Upper lobe of left lung (tissue), 6 donors: ENCODE measurements at regions not wholly inside any gene's neighbourhood (a gene's known extent, or its start where the extent isn't known, plus 50 kb on each side); places are given as distances from the start of the nearest gene placed in this dataset.
A peak's percentile ranks its signal among the peaks of the same experiment; 100 is the strongest.

Experiments
- ATAC-seq, 2 donors: fragments of 200-7000 bp; cut with Tn5 transposase; one replicate each; pipeline ENCODE4 v1.9.1; 2022; ENCODE audit warnings: mild to moderate bottlenecking in 2 of 2, moderate library complexity in 2 of 2; ENCODE audit not compliant: low FRiP score in 2 of 2
- DNase-seq, 2 donors: peaks; one replicate each; pipeline ENCODE4 v3.0.0-alpha.2; 2019 to 2020
- H3K27ac ChIP-seq, 4 donors: fragments of 200-600 bp; sonication (generic); one replicate each; pipeline ENCODE4 v1.5.1; 2016 to 2019
- H3K27me3 ChIP-seq, 4 donors: fragments of 200-600 bp; sonication (generic); one replicate each; pipeline ENCODE4 v1.5.1; 2017 to 2019
- H3K36me3 ChIP-seq, 4 donors: fragments of 200-600 bp; sonication (generic); one replicate each; pipeline ENCODE4 v1.5.1; 2016 to 2019
- H3K4me1 ChIP-seq, 4 donors: fragments of 200-600 bp; sonication (generic); one replicate each; pipeline ENCODE4 v1.5.1; 2018 to 2019
- H3K4me3 ChIP-seq, 4 donors: fragments of 200-600 bp; sonication (generic); one replicate each; pipeline ENCODE4 v1.5.1; 2017 to 2019; ENCODE audit warnings: mild to moderate bottlenecking in 2 of 4, moderate library complexity in 1 of 4
- H3K9me3 ChIP-seq, 4 donors: fragments of 200-600 bp; sonication (generic); one replicate each; pipeline ENCODE4 v1.5.1; 2018 to 2019
- EP300 ChIP-seq, 4 donors: sonication (generic); formaldehyde crosslinking; IDR thresholded peaks; one replicate each; pipeline ENCODE4 v1.5.1; 2017; ENCODE audit warnings: antibody characterized with exemption in 4 of 4, control low read depth in 2 of 4
- POLR2A ChIP-seq, 4 donors: fragments of 450-650 bp; IDR thresholded peaks; one replicate each; pipeline ENCODE4 v1.5.1; 2016 to 2017; ENCODE audit warnings: antibody characterized with exemption in 4 of 4, mild to moderate bottlenecking in 2 of 4
- POLR2AphosphoS5 ChIP-seq, 2 donors: sonication (generic); formaldehyde crosslinking; IDR thresholded peaks; one replicate each; pipeline ENCODE4 v1.5.1; 2017; ENCODE audit warnings: antibody characterized with exemption in 2 of 2
- WGBS, 2 donors: methylation state at CpG; one replicate each; pipeline ENCODE4 v1.1.5; 2017 to 2018; 5-methylcytosine and 5-hydroxymethylcytosine counted together
- TF ChIP-seq, protein P1 (sequence below), 6 experiments: fragments of 450-650 bp in 4 of 6; fragments of 200-600 bp in 2 of 6; sonication (generic) in 2 of 6; IDR thresholded peaks; one replicate each; pipeline ENCODE4 v1.5.1; 2016 to 2019; ENCODE audit warnings: antibody characterized with exemption in 6 of 6
- donor health status: DM: no; HTN: no; CAD: no; lungs with moderate emphysema.
- donor health status: DM: no; HTN: yes; CAD: no; lungs with severe emphysema.

- DNase-seq: no peak
- WGBS, 2 donors: 47 to 55% methylated on average over 8 to 9 of the region's 9 CpGs
- H3K4me1 ChIP-seq: no peaks in the 10 kb centered on the region
Observed at GRCh38 chr5:174563899-174564298, 160.5 kb upstream of the MSX2 start.

GRCh38 chr5:174567506-174568141, 156.8 kb upstream of the MSX2 start:
- ATAC-seq: no peak
- TF ChIP-seq, protein P1, sequence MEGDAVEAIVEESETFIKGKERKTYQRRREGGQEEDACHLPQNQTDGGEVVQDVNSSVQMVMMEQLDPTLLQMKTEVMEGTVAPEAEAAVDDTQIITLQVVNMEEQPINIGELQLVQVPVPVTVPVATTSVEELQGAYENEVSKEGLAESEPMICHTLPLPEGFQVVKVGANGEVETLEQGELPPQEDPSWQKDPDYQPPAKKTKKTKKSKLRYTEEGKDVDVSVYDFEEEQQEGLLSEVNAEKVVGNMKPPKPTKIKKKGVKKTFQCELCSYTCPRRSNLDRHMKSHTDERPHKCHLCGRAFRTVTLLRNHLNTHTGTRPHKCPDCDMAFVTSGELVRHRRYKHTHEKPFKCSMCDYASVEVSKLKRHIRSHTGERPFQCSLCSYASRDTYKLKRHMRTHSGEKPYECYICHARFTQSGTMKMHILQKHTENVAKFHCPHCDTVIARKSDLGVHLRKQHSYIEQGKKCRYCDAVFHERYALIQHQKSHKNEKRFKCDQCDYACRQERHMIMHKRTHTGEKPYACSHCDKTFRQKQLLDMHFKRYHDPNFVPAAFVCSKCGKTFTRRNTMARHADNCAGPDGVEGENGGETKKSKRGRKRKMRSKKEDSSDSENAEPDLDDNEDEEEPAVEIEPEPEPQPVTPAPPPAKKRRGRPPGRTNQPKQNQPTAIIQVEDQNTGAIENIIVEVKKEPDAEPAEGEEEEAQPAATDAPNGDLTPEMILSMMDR (IDR thresholded peaks at IDR 0.05): no peak
- TF ChIP-seq POLR2AphosphoS5 (IDR thresholded peaks at IDR 0.05) (no peak), EP300 (IDR thresholded peaks at IDR 0.05) (no peak), POLR2A (IDR thresholded peaks at IDR 0.05) (no peak)
- H3K9me3 ChIP-seq: no peaks in the 10 kb centered on the region
- no peaks in the 10 kb centered on the region for H3K4me1 ChIP-seq
- WGBS, 2 donors: 79 to 86% methylated on average over 6 to 7 of the region's 7 CpGs
- H3K27ac ChIP-seq: no peak overlapping the region
- H3K27me3 ChIP-seq: no peaks in the 10 kb centered on the region
- no peak for DNase-seq
- H3K4me3 ChIP-seq: no peak overlapping the region
- no peaks in the 10 kb centered on the region for H3K36me3 ChIP-seq

More at GRCh38 chr5:174563899-174564298, 160.5 kb upstream of the MSX2 start:
- Histone ChIP-seq H3K27me3 (no peaks in the 10 kb centered on the region), H3K4me3 (no peak overlapping the region), H3K27ac (no peak overlapping the region), H3K36me3 (no peaks in the 10 kb centered on the region), H3K9me3 (no peaks in the 10 kb centered on the region)
- TF ChIP-seq POLR2A (IDR thresholded peaks at IDR 0.05) (no peak), POLR2AphosphoS5 (IDR thresholded peaks at IDR 0.05) (no peak), EP300 (IDR thresholded peaks at IDR 0.05) (no peak)
- TF ChIP-seq, protein P1 (IDR thresholded peaks at IDR 0.05): no peak
- ATAC-seq: no peak

DNA sequence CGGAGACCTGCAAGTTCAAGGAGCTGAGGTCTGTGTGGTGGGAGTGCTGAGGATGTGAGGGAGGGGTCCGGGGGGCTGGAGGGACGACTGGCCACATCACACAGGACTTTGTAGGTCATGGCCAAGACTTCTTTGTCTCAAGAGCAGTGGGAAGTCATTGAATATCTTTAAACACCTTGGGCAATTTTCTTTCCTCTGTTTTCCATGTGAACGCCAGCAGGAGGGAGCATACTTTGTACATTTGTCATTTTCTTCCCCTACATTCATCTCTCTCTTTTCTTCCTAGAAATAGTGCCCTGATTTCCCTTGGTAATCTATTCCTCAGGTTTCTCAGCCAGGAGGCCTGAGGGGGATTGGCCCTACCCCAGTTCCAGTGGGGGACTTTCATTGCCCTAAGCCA, 153.7 kb upstream of the MSX2 start:
- Histone ChIP-seq H3K27me3 (no peaks in the 10 kb centered on the region), H3K9me3 (no peaks in the 10 kb centered on the region), H3K27ac (no peak overlapping the region), H3K36me3 (no peaks in the 10 kb centered on the region), H3K4me1 (no peaks in the 10 kb centered on the region), H3K4me3 (no peak overlapping the region)
- 55 to 70% methylated on average over 4 of the region's 4 CpGs for WGBS, 2 donors
- ATAC-seq (no peak), DNase-seq (no peak)
- TF ChIP-seq POLR2AphosphoS5 (IDR thresholded peaks at IDR 0.05) (no peak), POLR2A (IDR thresholded peaks at IDR 0.05) (no peak), EP300 (IDR thresholded peaks at IDR 0.05) (no peak)
- TF ChIP-seq, protein P1 (IDR thresholded peaks at IDR 0.05): no peak

- no peaks in the 10 kb centered on the region for H3K36me3 ChIP-seq
- no peak for TF ChIP-seq POLR2AphosphoS5 (IDR thresholded peaks at IDR 0.05)
- no peak for TF ChIP-seq POLR2A (IDR thresholded peaks at IDR 0.05)
- TF ChIP-seq, protein P1 (IDR thresholded peaks at IDR 0.05): no peak
- TF ChIP-seq EP300 (IDR thresholded peaks at IDR 0.05): no peak
- WGBS, 2 donors: 43% methylated on average over 6 to 7 of the region's 7 CpGs
- H3K4me1 ChIP-seq: no peaks in the 10 kb centered on the region
- no peak overlapping the region for H3K27ac ChIP-seq
- no peaks in the 10 kb centered on the region for H3K9me3 ChIP-seq
- ATAC-seq: peak; percentile 56 to 87
- no peak for DNase-seq
- H3K27me3 ChIP-seq: no peaks in the 10 kb centered on the region
- no peak overlapping the region for H3K4me3 ChIP-seq
Observed at GRCh38 chr5:174571662-174572397, 152.6 kb upstream of the MSX2 start.
